HepG2 (cell line): ENCODE measurements at regions not wholly inside any gene's neighbourhood (a gene's known extent, or its start where the extent isn't known, plus 50 kb on each side); places are given as distances from the start of the nearest gene placed in this dataset.

Experiments
- FOSL2 ChIP-seq: sonication (generic); formaldehyde crosslinking; IDR thresholded peaks from 2 replicates; pipeline ENCODE4 v1.4.0; 2020; ENCODE audit warnings: missing genetic modification reagents
- MEIS1 ChIP-seq: sonication (generic); formaldehyde crosslinking; IDR thresholded peaks from 2 replicates; pipeline ENCODE4 v1.9.0; 2021; ENCODE audit warnings: mild to moderate bottlenecking, missing genetic modification reagents, moderate library complexity, borderline replicate concordance
- MLLT10 ChIP-seq: sonication (generic); formaldehyde crosslinking; IDR thresholded peaks from 2 replicates; pipeline ENCODE4 v1.4.0; 2020; ENCODE audit warnings: missing genetic modification reagents
- NFKBIZ ChIP-seq: IDR thresholded peaks from 2 replicates; pipeline ENCODE4 v1.6.1; 2018; ENCODE audit warnings: missing genetic modification reagents, missing compliant biosample characterization
- NR3C1 ChIP-seq: sonication (generic); formaldehyde crosslinking; IDR thresholded peaks from 2 replicates; pipeline ENCODE4 v1.4.0; 2020; ENCODE audit warnings: missing genetic modification reagents
- RCOR2 ChIP-seq: IDR thresholded peaks from 2 replicates; pipeline ENCODE4 v1.6.1; 2016; ENCODE audit warnings: missing biosample characterization, missing genetic modification reagents
- SMARCC2 ChIP-seq: fragments of 450-650 bp; IDR thresholded peaks from 2 replicates; pipeline ENCODE4 v1.6.1; 2017; ENCODE audit warnings: antibody characterized with exemption, mild to moderate bottlenecking
- TGIF2 ChIP-seq: IDR thresholded peaks from 2 replicates; pipeline ENCODE4 v1.6.1; 2016; ENCODE audit warnings: control low read depth, missing compliant biosample characterization
- ZMYM4 ChIP-seq: sonication (generic); formaldehyde crosslinking; IDR thresholded peaks from 2 replicates; pipeline ENCODE4 v1.8.1; 2023; ENCODE audit warnings: mild to moderate bottlenecking, missing genetic modification reagents
- ZNF382 ChIP-seq: sonication (generic); formaldehyde crosslinking; IDR thresholded peaks from 2 replicates; pipeline ENCODE4 v1.5.0; 2020; ENCODE audit warnings: missing genetic modification reagents, mild to moderate bottlenecking, borderline replicate concordance
- ZNF460 ChIP-seq: sonication (generic); formaldehyde crosslinking; IDR thresholded peaks from 2 replicates; pipeline ENCODE4 v1.5.1; 2020; ENCODE audit warnings: missing genetic modification reagents, mild to moderate bottlenecking, borderline replicate concordance
- ZNF510 ChIP-seq: sonication (generic); formaldehyde crosslinking; IDR thresholded peaks from 2 replicates; pipeline ENCODE4 v1.4.0; 2020; ENCODE audit warnings: low read depth, mild to moderate bottlenecking, missing genetic modification reagents
- ZNF629 ChIP-seq: sonication (generic); formaldehyde crosslinking; conservative IDR thresholded peaks from 2 replicates; pipeline ENCODE4 v1.5.0; 2020; ENCODE audit warnings: missing genetic modification reagents
- ZNF749 ChIP-seq: sonication (generic); formaldehyde crosslinking; IDR thresholded peaks from 2 replicates; pipeline ENCODE4 v1.8.0; 2022; ENCODE audit warnings: mild to moderate bottlenecking, missing genetic modification reagents, moderate library complexity, borderline replicate concordance
- ZNF768 ChIP-seq: sonication (generic); formaldehyde crosslinking; IDR thresholded peaks from 2 replicates; pipeline ENCODE4 v1.4.0; 2020; ENCODE audit warnings: missing genetic modification reagents
- ZNF792 ChIP-seq: IDR thresholded peaks from 2 replicates; pipeline ENCODE4 v1.6.1; 2016
- TF ChIP-seq, protein P1 (sequence below): sonication (generic); formaldehyde crosslinking; IDR thresholded peaks from 2 replicates; pipeline ENCODE4 v1.4.0; 2020; ENCODE audit warnings: mild to moderate bottlenecking, missing genetic modification reagents
- TF ChIP-seq, protein P2 (sequence below): sonication (generic); formaldehyde crosslinking; IDR thresholded peaks from 2 replicates; pipeline ENCODE4 v1.4.0; 2020; ENCODE audit warnings: mild to moderate bottlenecking, missing genetic modification reagents
- TF ChIP-seq, protein P3 (sequence below): sonication (generic); formaldehyde crosslinking; IDR thresholded peaks from 2 replicates; pipeline ENCODE4 v1.4.0; 2020; ENCODE audit warnings: missing genetic modification reagents
- TF ChIP-seq, protein P4 (sequence below): sonication (generic); formaldehyde crosslinking; IDR thresholded peaks from 2 replicates; pipeline ENCODE4 v1.5.1; 2020; ENCODE audit warnings: mild to moderate bottlenecking, missing genetic modification reagents, moderate library complexity
- TF ChIP-seq, protein P5 (sequence below): sonication (generic); formaldehyde crosslinking; IDR thresholded peaks from 2 replicates; pipeline ENCODE4 v1.4.0; 2020; ENCODE audit warnings: missing genetic modification reagents

DNA sequence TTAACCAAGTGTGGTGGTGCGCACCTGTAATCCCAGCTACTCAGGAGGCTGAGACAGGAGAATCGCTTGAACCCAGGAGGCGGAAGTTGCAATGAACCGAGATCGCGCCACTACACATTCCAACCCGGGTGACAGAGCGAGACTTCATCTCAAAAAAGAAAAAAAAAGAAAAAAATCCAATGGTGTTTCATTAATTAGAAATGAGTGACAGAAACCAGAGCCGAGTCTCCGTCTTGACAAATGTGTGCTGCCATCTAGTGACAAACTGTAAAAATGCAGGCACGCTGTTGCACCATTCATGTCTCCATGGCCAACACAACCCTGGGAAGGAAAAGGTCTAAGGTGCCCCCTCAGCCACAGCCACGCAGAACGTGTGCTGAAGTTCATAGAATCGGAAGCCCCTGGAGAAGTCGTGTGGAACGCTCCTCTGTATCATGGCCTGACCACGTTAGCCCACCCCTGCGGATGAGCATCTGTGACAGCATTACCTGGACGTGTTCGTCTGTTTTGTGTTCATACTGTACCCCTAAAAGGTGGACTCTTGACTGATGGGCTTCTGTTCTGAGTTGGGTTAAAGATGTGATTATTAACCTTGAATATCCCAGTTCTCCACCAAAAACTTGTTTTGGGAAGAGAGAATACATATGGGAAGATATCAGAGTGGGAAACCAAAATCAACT lies 94.9 kb downstream of the LYZL2 start (continued):
- TF ChIP-seq, protein P1, sequence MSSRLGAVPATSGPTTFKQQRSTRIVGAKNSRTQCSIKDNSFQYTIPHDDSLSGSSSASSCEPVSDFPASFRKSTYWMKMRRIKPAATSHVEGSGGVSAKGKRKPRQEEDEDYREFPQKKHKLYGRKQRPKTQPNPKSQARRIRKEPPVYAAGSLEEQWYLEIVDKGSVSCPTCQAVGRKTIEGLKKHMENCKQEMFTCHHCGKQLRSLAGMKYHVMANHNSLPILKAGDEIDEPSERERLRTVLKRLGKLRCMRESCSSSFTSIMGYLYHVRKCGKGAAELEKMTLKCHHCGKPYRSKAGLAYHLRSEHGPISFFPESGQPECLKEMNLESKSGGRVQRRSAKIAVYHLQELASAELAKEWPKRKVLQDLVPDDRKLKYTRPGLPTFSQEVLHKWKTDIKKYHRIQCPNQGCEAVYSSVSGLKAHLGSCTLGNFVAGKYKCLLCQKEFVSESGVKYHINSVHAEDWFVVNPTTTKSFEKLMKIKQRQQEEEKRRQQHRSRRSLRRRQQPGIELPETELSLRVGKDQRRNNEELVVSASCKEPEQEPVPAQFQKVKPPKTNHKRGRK (CRISPR knock-in tag), result no peak
- no peak for TF ChIP-seq NFKBIZ (CRISPR knock-in tag)
- TF ChIP-seq, protein P2, sequence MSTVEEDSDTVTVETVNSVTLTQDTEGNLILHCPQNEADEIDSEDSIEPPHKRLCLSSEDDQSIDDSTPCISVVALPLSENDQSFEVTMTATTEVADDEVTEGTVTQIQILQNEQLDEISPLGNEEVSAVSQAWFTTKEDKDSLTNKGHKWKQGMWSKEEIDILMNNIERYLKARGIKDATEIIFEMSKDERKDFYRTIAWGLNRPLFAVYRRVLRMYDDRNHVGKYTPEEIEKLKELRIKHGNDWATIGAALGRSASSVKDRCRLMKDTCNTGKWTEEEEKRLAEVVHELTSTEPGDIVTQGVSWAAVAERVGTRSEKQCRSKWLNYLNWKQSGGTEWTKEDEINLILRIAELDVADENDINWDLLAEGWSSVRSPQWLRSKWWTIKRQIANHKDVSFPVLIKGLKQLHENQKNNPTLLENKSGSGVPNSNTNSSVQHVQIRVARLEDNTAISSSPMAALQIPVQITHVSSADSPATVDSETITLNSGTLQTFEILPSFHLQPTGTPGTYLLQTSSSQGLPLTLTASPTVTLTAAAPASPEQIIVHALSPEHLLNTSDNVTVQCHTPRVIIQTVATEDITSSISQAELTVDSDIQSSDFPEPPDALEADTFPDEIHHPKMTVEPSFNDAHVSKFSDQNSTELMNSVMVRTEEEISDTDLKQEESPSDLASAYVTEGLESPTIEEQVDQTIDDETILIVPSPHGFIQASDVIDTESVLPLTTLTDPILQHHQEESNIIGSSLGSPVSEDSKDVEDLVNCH (CRISPR knock-in tag), result no peak
- TF ChIP-seq TGIF2, result 0 out of 2 replicates have a peak, but pooled peaks have one; percentile 41
- TF ChIP-seq ZNF768 (CRISPR knock-in tag), result no peak
- no peak for TF ChIP-seq ZMYM4 (CRISPR knock-in tag)
- TF ChIP-seq ZNF749 (CRISPR knock-in tag), result no peak
- peak; percentile 36; the same call in 1 of the 2 replicates for TF ChIP-seq FOSL2
- TF ChIP-seq ZNF382 (CRISPR knock-in tag), result no peak
- TF ChIP-seq, protein P3, sequence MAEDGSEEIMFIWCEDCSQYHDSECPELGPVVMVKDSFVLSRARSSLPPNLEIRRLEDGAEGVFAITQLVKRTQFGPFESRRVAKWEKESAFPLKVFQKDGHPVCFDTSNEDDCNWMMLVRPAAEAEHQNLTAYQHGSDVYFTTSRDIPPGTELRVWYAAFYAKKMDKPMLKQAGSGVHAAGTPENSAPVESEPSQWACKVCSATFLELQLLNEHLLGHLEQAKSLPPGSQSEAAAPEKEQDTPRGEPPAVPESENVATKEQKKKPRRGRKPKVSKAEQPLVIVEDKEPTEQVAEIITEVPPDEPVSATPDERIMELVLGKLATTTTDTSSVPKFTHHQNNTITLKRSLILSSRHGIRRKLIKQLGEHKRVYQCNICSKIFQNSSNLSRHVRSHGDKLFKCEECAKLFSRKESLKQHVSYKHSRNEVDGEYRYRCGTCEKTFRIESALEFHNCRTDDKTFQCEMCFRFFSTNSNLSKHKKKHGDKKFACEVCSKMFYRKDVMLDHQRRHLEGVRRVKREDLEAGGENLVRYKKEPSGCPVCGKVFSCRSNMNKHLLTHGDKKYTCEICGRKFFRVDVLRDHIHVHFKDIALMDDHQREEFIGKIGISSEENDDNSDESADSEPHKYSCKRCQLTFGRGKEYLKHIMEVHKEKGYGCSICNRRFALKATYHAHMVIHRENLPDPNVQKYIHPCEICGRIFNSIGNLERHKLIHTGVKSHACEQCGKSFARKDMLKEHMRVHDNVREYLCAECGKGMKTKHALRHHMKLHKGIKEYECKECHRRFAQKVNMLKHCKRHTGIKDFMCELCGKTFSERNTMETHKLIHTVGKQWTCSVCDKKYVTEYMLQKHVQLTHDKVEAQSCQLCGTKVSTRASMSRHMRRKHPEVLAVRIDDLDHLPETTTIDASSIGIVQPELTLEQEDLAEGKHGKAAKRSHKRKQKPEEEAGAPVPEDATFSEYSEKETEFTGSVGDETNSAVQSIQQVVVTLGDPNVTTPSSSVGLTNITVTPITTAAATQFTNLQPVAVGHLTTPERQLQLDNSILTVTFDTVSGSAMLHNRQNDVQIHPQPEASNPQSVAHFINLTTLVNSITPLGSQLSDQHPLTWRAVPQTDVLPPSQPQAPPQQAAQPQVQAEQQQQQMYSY, result no peak
- TF ChIP-seq, protein P4, sequence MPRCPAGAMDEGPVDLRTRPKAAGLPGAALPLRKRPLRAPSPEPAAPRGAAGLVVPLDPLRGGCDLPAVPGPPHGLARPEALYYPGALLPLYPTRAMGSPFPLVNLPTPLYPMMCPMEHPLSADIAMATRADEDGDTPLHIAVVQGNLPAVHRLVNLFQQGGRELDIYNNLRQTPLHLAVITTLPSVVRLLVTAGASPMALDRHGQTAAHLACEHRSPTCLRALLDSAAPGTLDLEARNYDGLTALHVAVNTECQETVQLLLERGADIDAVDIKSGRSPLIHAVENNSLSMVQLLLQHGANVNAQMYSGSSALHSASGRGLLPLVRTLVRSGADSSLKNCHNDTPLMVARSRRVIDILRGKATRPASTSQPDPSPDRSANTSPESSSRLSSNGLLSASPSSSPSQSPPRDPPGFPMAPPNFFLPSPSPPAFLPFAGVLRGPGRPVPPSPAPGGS (CRISPR knock-in tag), result no peak
- TF ChIP-seq ZNF629, result no peak
- no peak for TF ChIP-seq RCOR2
- TF ChIP-seq ZNF460 (CRISPR knock-in tag), result peak; percentile 76; the same call in 1 of the 2 replicates
- TF ChIP-seq ZNF792 (CRISPR knock-in tag), result 0 out of 2 replicates have a peak, but pooled peaks have one; percentile 27
- 0 out of 2 replicates have a peak, but pooled peaks have one; percentile 23 for TF ChIP-seq MEIS1 (CRISPR knock-in tag)
- TF ChIP-seq, protein P5, sequence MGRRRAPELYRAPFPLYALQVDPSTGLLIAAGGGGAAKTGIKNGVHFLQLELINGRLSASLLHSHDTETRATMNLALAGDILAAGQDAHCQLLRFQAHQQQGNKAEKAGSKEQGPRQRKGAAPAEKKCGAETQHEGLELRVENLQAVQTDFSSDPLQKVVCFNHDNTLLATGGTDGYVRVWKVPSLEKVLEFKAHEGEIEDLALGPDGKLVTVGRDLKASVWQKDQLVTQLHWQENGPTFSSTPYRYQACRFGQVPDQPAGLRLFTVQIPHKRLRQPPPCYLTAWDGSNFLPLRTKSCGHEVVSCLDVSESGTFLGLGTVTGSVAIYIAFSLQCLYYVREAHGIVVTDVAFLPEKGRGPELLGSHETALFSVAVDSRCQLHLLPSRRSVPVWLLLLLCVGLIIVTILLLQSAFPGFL (CRISPR knock-in tag), result no peak
- no peak for TF ChIP-seq MLLT10
- no peak for TF ChIP-seq NR3C1 (CRISPR knock-in tag)
- no peak for TF ChIP-seq ZNF510
- TF ChIP-seq SMARCC2, result no peak
